ACHN (cell line): ENCODE measurements at regions not wholly inside any gene's neighbourhood (a gene's known extent, or its start where the extent isn't known, plus 50 kb on each side); places are given as distances from the start of the nearest gene placed in this dataset.

Experiments used
- DNase-seq: peaks from one replicate; pipeline ENCODE4 v3.0.0-alpha.2; 2015
- in situ Hi-C: cut with HindIII; loops from 2 replicates; pipeline ENCODE4 v1.10.0; 2017; ENCODE audit warnings: low sequenced_read_pairs, low pct_ligation_motif_present, low pct_unique_long_range_greater_than_20kb

GRCh38 chr13:111904701-111905608, 162.0 kb upstream of the SOX1 start:
- in situ Hi-C loops = no loop called here
- DNase-seq = no peak

- DNase-seq = no peak
These were observed 161.4 kb upstream of the SOX1 start for GRCh38 chr13:111905609-111905945.

GRCh38 chr13:111906306-111906705, 160.6 kb upstream of the SOX1 start:
- in situ Hi-C loops = no loop called here
- DNase-seq = no peak

More at GRCh38 chr13:111905609-111905945, 161.4 kb upstream of the SOX1 start:
- in situ Hi-C loops = no loop called here

GRCh38 chr13:111906816-111907215, 160.1 kb upstream of the SOX1 start:
- in situ Hi-C loops = no loop called here
- DNase-seq = no peak

GRCh38 chr13:111907341-111907880, 159.5 kb upstream of the SOX1 start:
- in situ Hi-C loops = no loop called here
- no peak for DNase-seq

GRCh38 chr13:111908361-111908760, 158.6 kb upstream of the SOX1 start:
- in situ Hi-C loops = no loop called here
- no peak for DNase-seq

- in situ Hi-C loops = no loop called here
- DNase-seq = no peak
These were observed 158.0 kb upstream of the SOX1 start for GRCh38 chr13:111908981-111909380.

GRCh38 chr13:111909501-111909900, 157.4 kb upstream of the SOX1 start:
- DNase-seq = no peak
- in situ Hi-C loops = no loop called here

- in situ Hi-C loops = no loop called here
- no peak for DNase-seq
These were observed 156.8 kb upstream of the SOX1 start for GRCh38 chr13:111909971-111910671.

- DNase-seq = no peak
- in situ Hi-C loops = no loop called here
These were observed 155.7 kb upstream of the SOX1 start for GRCh38 chr13:111911121-111911720.

- no peak for DNase-seq
- in situ Hi-C loops = no loop called here
These were observed 155.0 kb upstream of the SOX1 start for GRCh38 chr13:111911754-111912452.

- DNase-seq = no peak
These were observed 154.5 kb upstream of the SOX1 start for GRCh38 chr13:111912453-111912866.

GRCh38 chr13:111912991-111913760, 153.8 kb upstream of the SOX1 start:
- in situ Hi-C loops = no loop called here
- DNase-seq = no peak

More at GRCh38 chr13:111912453-111912866, 154.5 kb upstream of the SOX1 start:
- in situ Hi-C loops = no loop called here

GRCh38 chr13:111913761-111914140, 153.2 kb upstream of the SOX1 start:
- in situ Hi-C loops = no loop called here
- DNase-seq = no peak

- DNase-seq = no peak
- in situ Hi-C loops = no loop called here
These were observed 152.5 kb upstream of the SOX1 start for GRCh38 chr13:111914241-111915103.

GRCh38 chr13:111915104-111915551, 151.8 kb upstream of the SOX1 start:
- no peak for DNase-seq
- in situ Hi-C loops = no loop called here

- in situ Hi-C loops = no loop called here
- no peak for DNase-seq
These were observed 150.7 kb upstream of the SOX1 start for GRCh38 chr13:111916201-111916600.
